Duodenal mucosa (tissue), 2 donors: ENCODE measurements at regions not wholly inside any gene's neighbourhood (a gene's known extent, or its start where the extent isn't known, plus 50 kb on each side); places are given as distances from the start of the nearest gene placed in this dataset.
"Not testable (repeated sequence)": the region's sequence is repeated elsewhere in the genome, so short reads cannot be mapped to it uniquely, and the experiment has no call there.

Experiments
- H3K27ac ChIP-seq: one replicate; pipeline ENCODE4 v1.7.0; 2013; ENCODE audit warnings: low read depth, low read length
- H3K27me3 ChIP-seq, 2 donors: one replicate each; pipeline ENCODE4 v1.7.0; 2013; ENCODE audit warnings: low read length in 2 of 2, control low read depth in 1 of 2; ENCODE audit not compliant: insufficient read depth in 2 of 2, control insufficient read depth in 1 of 2
- H3K36me3 ChIP-seq, 2 donors: one replicate each; pipeline ENCODE4 v1.7.0; 2013; ENCODE audit warnings: low read length in 2 of 2, control low read depth in 1 of 2; ENCODE audit not compliant: insufficient read depth in 2 of 2, control insufficient read depth in 1 of 2
- H3K4me1 ChIP-seq, 2 donors: one replicate each; pipeline ENCODE4 v1.7.0; 2013; ENCODE audit warnings: low read length in 2 of 2, control low read depth in 1 of 2; ENCODE audit not compliant: insufficient read depth in 2 of 2, control insufficient read depth in 1 of 2
- H3K4me3 ChIP-seq, 2 donors: one replicate each; pipeline ENCODE4 v1.7.0; 2013; ENCODE audit warnings: low read length in 2 of 2, low read depth in 1 of 2
- H3K9ac ChIP-seq, 2 donors: one replicate each; pipeline ENCODE4 v1.7.0; 2013; ENCODE audit warnings: low read length in 2 of 2, low read depth in 1 of 2
- H3K9me3 ChIP-seq, 2 donors: one replicate each; pipeline ENCODE4 v1.7.0; 2013; ENCODE audit warnings: low read length in 2 of 2, control low read depth in 1 of 2; ENCODE audit not compliant: control insufficient read depth in 1 of 2

GRCh38 chr9:78406146-78406545, 109.2 kb downstream of the PSAT1 start:
- no peak overlapping the region for H3K4me3 ChIP-seq
- H3K9ac ChIP-seq, result no peak overlapping the region
- no peak overlapping the region for H3K27ac ChIP-seq
- no peaks in the 10 kb centered on the region for H3K36me3 ChIP-seq
- H3K4me1 ChIP-seq, result no peaks in the 10 kb centered on the region
- H3K9me3 ChIP-seq, result no peaks in the 10 kb centered on the region
- H3K27me3 ChIP-seq, result no peaks in the 10 kb centered on the region

GRCh38 chr9:78406933-78407332, 110.0 kb downstream of the PSAT1 start:
- no peak overlapping the region for H3K27ac ChIP-seq
- H3K4me1 ChIP-seq, result no peaks in the 10 kb centered on the region
- H3K9me3 ChIP-seq, result no peaks in the 10 kb centered on the region
- H3K36me3 ChIP-seq, result no peaks in the 10 kb centered on the region
- H3K9ac ChIP-seq, result no peak overlapping the region
- no peak overlapping the region for H3K4me3 ChIP-seq
- no peaks in the 10 kb centered on the region for H3K27me3 ChIP-seq

- no peaks in the 10 kb centered on the region for H3K9me3 ChIP-seq
- H3K27me3 ChIP-seq, result no peaks in the 10 kb centered on the region
- H3K4me1 ChIP-seq, result no peaks in the 10 kb centered on the region
- H3K9ac ChIP-seq, result no peak overlapping the region
- no peak overlapping the region for H3K27ac ChIP-seq
- no peaks in the 10 kb centered on the region for H3K36me3 ChIP-seq
- no peak overlapping the region for H3K4me3 ChIP-seq
Observed at GRCh38 chr9:78407636-78408312, 110.8 kb downstream of the PSAT1 start.

- no peak overlapping the region for H3K4me3 ChIP-seq
- H3K9me3 ChIP-seq, result no peaks in the 10 kb centered on the region
- no peak overlapping the region for H3K27ac ChIP-seq
- H3K36me3 ChIP-seq, result no peaks in the 10 kb centered on the region
- H3K27me3 ChIP-seq, result no peaks in the 10 kb centered on the region
- H3K4me1 ChIP-seq, result no peaks in the 10 kb centered on the region
- H3K9ac ChIP-seq, result no peak overlapping the region
Observed at GRCh38 chr9:78408388-78408787, 111.5 kb downstream of the PSAT1 start.

GRCh38 chr9:78409928-78410510, 113.1 kb downstream of the PSAT1 start:
- not testable (repeated sequence) for H3K27ac ChIP-seq, H3K27me3 ChIP-seq, H3K9me3 ChIP-seq, H3K36me3 ChIP-seq, H3K9ac ChIP-seq, H3K4me1 ChIP-seq, H3K4me3 ChIP-seq

GRCh38 chr9:78422309-78422708, 125.4 kb downstream of the PSAT1 start:
- Histone ChIP-seq H3K4me3 (no peak overlapping the region), H3K9ac (no peak overlapping the region), H3K36me3 (no peaks in the 10 kb centered on the region), H3K27me3 (no peaks in the 10 kb centered on the region), H3K27ac (no peak overlapping the region), H3K4me1 (no peaks in the 10 kb centered on the region), H3K9me3 (no peaks in the 10 kb centered on the region)

GRCh38 chr9:78424299-78424698, 127.4 kb downstream of the PSAT1 start:
- no peak overlapping the region for H3K9ac ChIP-seq
- no peaks in the 10 kb centered on the region for H3K36me3 ChIP-seq
- no peaks in the 10 kb centered on the region for H3K4me1 ChIP-seq
- no peak overlapping the region for H3K27ac ChIP-seq
- H3K9me3 ChIP-seq, result no peaks in the 10 kb centered on the region
- no peaks in the 10 kb centered on the region for H3K27me3 ChIP-seq
- no peak overlapping the region for H3K4me3 ChIP-seq

- H3K27ac ChIP-seq, result no peak overlapping the region
- H3K9ac ChIP-seq, result no peak overlapping the region
- H3K27me3 ChIP-seq, result no peaks in the 10 kb centered on the region
- H3K9me3 ChIP-seq, result no peaks in the 10 kb centered on the region
- no peaks in the 10 kb centered on the region for H3K36me3 ChIP-seq
- H3K4me1 ChIP-seq, result no peaks in the 10 kb centered on the region
- H3K4me3 ChIP-seq, result no peak overlapping the region
Observed at GRCh38 chr9:78428640-78429039, 131.7 kb downstream of the PSAT1 start.

GRCh38 chr9:78430387-78430786, 133.5 kb downstream of the PSAT1 start:
- Histone ChIP-seq H3K9me3 (no peaks in the 10 kb centered on the region), H3K9ac (no peak overlapping the region), H3K4me3 (no peak overlapping the region), H3K36me3 (no peaks in the 10 kb centered on the region), H3K4me1 (no peaks in the 10 kb centered on the region), H3K27me3 (no peaks in the 10 kb centered on the region), H3K27ac (no peak overlapping the region)

- H3K4me3 ChIP-seq, H3K27me3 ChIP-seq, H3K9me3 ChIP-seq, H3K27ac ChIP-seq, H3K9ac ChIP-seq, H3K4me1 ChIP-seq, H3K36me3 ChIP-seq: not testable (repeated sequence)
Observed at GRCh38 chr9:78431039-78431438, 134.1 kb downstream of the PSAT1 start.
